GM19238 (cell line): ENCODE measurements at regions not wholly inside any gene's neighbourhood (a gene's known extent, or its start where the extent isn't known, plus 50 kb on each side); places are given as distances from the start of the nearest gene placed in this dataset.

Source experiments
- DNase-seq: peaks from one replicate; pipeline ENCODE4 v3.0.0; 2011; ENCODE audit warnings: low spot score; ENCODE audit not compliant: insufficient read length

DNA sequence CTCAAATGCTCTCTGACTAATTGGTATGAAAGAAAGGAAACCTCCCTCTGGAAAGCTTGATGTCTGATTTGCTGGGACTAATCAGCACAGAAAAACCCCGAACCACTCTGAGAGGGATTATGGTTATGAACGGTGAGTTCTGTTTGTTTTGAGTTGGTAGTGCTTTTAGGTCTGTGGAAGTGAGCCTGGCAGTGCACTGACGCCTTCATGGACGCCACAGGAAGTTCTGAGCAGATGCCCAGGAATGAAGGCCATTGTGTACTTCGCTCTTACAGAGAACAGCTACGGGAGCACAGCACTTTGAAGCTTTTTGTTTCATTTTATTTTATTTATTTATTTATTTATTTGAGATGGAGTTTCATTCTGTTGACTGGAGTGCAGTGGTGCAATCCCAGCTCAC is 754.1 kb downstream of the QKI start:
- no peak for DNase-seq

DNA sequence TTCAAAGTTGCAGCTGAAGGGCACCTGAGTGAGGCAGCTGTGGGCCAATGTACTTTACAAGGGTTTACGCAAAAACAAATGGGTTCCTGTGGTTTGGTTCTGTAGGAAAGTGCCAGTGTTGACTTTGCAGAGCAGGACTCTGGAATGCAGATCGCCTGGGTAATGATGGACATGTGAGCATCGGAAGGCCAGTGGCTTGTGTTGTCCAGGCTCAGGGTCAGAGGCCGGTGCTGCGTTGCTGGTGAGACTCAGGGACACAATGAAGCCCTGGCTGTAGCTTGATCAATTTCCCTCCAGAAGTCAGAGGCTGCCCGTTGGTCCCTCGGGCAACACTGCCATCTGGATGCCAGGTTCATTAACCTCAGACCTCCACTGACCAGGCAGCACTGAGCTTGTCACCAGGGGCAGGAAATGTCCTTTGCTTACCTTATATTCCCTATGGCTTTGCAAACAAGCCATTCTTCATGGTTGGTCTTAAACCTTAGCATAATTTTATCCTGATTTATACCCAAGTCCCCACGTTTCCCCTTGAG is 753.4 kb downstream of the QKI start:
- DNase-seq = no peak

DNA sequence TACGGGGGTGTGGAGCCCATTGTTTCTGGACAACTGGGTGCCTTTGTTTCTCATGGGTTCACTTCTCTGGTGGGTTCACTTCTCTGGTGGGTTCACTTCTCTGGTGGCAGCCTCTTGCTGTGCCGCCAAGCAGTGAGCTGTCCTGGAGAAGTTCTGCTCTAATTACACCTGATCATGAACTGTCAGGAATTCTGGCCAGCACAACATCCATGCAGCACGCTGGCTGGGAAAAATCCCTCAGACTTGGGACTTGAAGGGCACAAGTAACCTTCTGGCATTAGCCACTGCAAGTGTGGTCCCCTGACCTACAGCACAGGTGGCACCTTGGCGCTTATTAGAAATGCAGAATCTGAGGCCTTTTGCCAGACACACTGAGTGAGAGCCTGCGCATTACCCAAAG is 752.5 kb downstream of the QKI start:
- DNase-seq = no peak

DNA sequence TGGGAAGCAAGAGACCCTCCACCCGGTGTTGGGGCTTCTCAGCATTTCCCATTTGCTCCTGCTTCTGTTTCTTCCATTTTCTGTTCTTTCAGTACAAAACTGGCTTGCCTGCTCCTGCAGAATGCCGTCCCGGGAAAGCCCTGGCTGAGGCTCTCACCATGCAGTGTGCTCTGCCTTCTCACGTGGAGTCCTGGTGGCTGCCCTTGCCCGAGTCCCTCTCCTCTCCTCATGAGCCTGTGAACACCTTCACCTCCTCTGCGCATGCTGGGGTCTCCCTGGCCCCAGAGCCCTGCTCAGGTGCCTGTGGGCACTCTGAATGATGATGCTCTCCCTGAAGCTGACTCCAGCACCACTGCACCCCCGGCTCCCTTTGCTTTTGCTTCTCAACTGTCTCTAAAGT is 752.0 kb downstream of the QKI start:
- no peak for DNase-seq

DNA sequence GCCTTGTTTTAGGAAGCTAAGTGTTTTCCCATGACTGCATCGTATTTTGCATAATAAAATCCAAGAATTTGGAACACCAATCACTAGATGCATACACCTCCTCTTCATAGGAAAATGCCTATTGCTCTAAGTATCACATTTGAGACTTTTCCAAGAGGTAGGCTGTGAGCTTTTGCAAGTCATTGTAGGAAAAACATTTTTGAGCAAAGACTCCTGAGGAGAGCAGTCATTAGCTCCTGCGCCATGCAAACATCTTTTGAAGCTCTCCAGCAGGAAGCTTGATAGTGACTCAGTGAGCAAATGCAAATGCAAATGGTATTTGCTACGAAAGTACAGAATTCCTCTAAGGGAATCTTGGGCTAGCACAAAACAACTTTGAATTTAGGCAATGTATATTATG is 750.4 kb downstream of the QKI start:
- no peak for DNase-seq

DNA sequence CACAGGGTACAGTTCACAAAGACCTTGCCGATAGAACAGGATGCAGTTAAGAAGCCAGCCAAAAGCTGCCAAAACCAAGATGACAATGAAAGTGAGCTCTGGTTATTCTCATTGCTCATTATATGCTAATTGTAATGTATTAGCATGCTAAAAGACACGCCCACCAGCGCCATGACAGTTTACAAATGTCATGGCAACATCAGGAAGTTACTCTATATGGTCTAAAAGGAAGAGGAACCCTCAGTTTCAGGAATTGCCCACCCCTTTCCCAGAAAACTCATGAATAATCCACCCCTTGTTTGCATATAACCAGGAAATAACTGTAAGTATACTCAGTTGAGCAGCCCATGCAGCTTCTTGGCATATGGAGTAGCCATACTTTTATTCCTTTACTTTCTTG is 748.7 kb downstream of the QKI start:
- DNase-seq = no peak

DNA sequence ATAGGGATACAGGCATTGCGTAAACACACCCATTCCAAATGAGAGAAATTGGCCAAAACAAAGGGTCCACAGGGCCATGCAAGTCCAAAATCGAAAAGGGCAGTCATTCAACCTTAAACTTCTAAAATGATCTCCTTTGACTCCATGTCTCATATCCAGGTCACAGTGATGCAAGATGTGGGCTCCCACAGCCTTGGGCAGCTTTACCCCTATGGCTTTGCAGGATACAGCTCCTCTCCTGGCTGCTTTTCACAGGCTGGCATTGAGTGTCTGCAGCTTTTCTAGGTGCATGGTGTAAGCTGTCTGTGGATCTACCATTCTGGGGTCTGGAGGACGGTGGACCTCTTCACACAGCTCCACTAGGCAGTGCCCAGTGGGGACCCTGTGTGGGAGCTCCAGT is 744.5 kb downstream of the QKI start:
- DNase-seq = no peak

DNA sequence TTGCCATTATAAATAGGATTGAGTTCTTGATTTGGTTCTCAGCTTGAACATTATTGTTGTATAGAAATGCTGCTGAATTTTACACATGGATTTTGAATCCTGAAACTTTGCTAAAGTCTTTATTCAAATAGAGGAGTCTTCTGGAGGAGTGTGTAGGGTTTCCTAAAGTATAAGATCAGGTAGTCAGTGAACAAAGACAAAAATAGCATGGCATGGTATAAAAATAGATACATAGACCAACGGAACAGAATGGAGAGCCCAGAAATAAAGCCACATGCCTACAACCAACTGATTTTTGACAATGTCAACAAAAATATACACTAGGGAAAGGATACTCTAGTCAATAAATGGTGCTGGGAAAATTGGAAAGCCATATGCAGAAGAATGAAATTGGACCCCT is 740.1 kb downstream of the QKI start:
- DNase-seq = no peak

DNA sequence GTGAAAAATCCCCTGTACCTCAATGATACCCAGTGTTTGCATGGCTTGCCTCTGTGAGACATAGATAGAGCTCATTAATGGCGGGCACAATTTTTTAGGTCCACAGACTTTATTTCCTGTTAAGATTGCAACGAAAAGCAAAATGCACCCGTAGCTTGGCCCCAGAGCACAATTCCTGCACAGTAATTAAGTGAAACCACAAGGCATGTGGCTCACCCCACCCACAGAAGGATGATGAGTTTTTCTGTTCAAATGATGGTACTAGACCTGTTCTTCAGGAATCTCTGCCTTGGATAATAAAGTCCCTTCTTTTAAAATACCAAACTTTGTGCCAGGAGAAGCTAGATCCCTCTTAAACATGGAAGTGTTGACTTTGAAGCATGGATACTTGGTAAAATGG is 738.1 kb downstream of the QKI start:
- no peak for DNase-seq

DNA sequence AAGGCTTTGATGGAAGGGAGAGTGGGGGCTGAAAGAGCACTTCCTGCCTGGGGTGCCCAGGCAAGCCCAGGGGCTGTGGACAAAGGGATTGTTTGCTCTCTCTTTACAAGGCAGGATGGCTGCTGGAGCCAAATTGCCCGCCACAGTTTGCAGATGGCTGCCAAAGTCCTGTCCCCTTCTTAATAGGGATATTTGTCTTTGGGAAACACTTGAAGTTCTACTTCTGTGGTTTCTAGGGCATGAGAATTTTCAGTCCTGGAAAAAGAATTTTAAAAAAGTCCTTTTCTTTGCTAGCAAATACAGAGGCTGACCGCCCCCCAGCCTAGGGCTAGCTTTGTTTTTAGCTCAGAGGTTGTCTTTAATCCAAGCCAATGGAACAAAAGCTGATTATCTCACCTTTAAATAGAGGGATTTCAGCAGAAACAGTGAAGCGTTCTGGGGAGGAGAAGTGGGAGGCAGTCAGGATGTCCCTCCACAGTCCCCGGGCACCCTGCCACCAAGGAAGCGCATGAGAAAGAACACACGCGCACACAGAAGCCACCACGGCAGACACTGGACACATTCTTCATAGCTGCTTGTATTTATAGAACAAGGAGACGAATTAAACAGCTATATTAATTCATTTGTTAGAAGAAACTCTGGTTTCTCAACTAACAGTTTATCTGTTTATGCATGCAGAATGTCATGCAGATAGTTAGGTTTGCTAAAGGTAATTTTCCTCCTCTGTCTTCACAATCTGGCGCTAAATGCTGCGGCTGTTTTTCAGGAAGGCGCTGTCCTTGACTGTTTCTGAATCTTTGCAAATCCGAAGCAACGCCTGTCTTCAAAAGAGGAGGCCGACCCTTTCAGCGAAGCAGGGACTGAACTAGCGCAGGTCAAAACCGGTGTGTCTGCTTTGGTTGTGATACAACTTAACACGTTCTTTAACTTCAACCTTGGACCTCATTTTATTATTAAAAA is 736.9 kb downstream of the QKI start:
- no peak for DNase-seq

DNA sequence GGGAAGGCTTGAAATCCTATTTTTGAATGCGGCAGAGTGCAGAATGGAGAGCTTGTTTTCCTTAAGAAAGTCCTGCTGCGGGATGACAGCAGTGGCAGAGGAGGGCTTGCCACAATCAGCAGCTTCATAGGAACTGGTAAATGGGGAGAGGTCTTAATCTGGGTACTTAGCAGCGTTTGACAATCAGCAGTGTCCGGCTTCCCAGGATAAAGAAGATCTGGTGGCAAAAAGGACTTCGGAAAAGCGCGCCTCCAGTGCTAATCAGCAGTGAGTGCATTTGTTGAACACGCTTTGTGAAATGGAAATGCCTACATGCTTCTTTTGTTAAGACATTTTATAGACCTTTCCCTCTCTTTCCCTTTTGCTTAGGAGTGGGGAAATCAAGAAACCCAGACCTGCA is 735.7 kb downstream of the QKI start:
- no peak for DNase-seq

DNA sequence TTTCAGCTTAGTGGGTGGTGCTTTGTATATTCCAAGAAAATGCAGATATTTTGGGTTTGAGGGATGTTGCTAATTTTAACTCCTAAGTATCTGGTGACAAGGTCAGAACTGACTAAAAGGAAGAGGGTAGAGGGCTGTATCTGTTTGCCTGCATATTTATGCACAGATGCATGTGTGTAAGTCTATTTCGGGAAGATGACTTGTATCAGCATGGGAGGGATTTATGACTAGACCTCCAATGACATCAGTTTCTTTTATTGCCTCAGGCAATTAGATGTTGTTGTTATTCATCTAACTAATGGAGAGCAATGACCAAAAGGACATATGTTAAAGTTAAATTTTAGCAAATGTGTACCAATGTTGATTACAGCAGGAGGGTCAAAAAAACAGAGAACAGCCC is 734.3 kb downstream of the QKI start:
- DNase-seq = no peak

DNA sequence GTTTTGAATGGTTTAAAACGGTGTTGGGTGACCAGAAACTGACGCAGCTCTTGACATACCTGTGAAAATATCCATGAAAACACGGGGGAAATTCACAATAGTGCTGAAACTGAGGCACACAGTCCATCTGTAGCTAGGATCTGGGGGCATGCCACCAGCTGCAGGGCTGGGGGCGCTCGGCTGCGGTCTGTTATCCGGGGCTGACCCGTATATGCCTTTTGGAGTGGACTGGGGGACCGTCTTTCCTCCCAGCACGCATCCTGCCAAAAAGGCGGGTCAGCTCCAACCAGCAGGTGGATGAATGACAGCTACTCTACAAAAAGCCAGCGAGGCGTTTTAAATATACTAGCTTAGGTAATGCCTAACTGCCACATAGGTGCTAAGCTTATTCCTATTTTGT is 729.8 kb downstream of the QKI start:
- no peak for DNase-seq

DNA sequence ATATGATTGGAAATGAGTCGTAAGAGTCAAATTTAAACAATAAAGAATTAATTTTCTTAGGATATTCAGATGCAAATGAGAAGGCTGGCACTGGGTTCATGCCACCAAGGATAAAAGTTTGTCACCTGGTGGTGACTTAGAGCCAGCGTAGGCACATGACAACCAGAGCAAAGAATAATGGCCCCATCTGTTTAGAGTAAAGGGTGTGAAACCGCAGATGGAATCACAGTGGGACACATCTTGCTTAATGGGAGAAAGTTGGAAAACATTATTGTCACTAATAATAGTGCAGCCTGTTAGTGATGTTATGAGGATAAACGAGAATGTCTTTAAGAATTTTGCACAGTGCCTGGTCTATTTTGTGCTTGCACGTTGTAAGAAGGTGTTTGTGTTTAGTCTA is 727.8 kb downstream of the QKI start:
- DNase-seq = no peak

DNA sequence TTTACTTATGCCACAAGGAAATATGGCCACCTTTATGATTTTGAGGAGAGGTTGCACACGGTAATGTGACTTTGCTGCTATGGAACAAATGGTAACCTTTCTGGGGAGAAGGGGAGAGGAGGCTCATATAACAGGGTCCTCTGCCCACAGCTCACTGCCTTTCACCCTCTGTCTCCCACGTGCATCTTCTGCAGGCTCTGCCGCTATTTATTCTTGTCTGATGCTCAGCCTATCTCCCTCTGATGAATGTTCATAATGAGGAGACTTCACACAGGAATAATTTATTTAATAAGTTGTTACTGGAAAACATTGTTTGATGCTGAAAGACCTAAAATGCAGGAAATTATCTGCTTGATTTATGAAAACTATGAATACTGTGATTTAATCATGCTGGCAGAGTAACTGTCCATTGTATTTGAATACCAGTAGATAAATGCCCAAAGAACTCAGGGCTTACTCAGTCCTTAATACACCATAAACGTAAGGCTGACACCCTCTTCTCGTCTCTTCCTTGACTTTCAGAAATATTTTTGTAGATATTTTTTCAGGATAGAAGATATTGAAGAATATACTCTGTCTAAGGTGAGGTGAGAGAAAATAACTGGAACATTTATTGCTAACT is 721.1 kb downstream of the QKI start:
- no peak for DNase-seq

DNA sequence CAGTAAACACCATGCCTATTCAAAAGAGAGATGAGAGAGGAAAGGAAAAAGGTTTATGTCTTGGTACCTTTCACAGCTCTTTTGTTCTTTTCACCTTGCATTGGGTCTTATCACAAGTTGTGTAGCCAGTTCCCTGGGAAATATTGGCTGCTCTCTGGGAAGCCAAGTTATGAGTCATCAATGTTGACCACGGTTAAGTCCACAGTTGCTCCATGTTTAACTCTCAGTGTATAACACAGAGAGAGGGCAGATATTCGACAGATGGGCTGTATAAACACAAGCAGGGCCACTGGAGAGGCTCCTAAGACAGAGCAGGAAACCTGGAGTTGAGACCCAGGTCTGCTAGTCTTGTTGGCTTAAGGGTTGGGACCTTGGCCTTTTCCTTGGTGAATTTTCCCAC is 718.6 kb downstream of the QKI start:
- no peak for DNase-seq

DNA sequence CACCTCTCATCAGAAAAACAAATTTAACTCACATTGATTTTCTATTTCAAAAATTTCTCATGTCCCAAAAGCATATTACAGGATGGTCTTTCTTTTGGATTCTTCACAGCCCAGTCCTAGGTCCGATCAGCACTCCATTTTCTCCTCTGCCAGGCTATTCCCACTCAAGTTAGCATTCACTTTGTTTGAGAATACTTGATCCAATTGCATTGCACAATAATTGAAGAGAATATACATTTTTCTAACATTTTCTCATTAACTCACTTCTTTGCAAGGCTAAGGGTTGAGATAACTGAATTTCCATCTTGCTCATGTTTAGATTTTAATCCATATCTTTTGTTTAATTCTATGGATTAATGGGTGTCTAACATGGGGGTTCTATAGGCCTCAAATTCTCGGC is 716.1 kb downstream of the QKI start:
- DNase-seq = no peak

DNA sequence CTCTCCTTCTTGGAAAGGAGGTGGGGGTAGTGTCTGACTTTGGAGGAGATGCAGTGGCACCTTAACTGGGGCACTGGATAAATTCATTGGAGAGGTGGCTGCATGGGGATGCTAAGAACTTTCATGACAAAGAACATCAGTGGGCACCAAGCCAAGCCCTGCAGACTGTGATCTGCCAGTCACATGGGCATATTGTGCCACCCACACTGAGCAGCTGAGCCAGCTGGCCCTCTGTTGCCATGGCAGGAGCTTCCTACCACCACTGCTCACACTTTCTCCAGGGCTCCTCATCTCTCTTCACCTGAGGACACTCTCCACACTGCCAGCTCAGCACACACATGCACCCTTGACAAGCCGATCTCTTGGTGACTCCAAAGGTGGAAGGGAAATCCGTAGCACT is 715.6 kb downstream of the QKI start:
- no peak for DNase-seq

DNA sequence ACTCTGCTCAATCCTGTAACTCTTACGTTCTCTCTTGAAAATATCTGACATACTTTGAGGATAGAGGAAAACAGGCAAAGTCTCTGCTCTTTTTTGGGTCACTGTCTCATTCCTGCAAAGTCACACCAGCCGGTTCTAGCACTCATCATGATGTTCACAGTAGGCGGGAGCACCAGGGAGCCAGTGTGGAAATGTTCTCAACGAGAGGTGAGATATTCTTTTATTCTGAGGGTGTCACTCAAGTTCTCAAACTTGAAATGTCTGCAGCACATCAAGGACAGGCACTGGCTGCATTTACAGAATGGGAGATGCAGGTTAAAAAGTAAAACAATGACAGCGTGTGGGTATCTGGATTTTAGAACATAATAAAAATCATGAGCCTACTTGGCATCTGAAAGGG is 714.7 kb downstream of the QKI start:
- DNase-seq = no peak

DNA sequence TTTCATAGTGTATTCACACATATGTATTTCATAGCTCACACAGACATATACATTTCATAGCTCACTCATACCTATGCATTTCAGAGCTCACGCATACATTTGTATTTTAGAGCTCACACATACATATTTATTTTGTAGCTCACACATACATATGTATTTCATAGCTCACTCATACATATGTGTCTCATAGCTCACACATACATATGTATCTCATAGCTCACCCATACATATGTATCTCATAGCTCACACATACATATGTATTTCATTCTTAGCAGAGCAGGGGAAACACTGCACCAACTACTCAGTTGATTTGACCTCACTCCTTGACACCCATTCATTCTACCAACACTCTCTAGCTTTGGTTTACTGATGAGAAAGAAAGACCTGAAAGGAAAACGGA is 713.6 kb downstream of the QKI start:
- no peak for DNase-seq

DNA sequence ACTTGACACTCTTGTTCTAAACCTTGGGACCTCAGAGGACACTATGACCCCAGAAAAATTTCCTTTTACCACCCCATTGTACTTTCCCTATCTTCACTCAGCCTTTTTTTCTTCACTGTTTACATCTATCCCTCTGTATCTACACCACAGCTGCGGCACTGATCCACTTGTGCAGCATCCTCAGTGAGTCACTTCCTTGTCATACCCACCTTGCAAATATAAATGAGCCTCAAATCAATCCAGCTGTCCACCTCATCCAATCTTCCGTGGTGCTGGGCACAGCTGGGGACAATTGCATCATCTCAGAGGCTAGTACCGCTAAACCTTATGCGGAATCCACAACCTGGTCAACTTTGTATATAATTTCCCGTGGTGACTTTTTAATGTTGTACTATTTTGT is 710.5 kb downstream of the QKI start:
- no peak for DNase-seq

DNA sequence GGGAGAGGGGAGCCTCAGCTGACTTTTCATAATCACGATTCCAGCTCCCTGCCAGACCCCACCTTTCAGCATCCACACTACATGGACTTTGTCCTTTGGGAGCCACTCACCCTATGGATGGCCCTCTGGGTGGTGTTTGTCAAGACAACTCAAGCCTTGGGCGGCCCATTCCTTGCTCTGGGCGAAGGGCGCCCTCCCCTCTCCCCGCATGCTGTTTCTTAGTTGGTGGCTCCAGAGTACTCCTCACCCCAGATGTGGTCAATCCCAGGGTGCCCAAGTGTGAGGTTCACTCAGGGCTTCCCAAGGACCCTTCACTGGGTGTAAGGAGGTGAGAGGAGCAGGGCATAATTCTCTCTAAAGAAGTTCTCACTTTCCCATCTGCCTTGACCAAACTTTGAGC is 710.0 kb downstream of the QKI start:
- DNase-seq = no peak

DNA sequence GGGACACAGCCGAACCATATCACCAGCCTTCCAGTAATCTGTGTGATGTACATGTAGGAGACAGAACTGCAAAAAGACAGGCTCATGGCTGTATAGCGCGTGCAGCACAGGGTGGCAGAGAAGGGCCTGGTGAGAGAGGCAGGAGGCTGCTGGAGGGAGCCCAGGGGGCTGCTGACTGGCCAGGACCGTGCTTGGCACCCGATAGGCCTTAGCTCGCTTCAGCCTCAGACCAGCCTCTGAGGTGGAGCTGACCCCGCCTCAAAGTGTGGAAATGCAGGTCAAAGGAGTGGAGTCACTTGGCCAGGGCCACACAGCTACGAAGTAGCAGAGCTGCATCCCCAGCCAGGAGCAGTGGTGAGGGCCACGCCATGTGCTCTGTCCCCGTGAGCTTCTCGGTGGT is 707.6 kb downstream of the QKI start:
- no peak for DNase-seq
